Esophagus muscularis mucosa (tissue), 3 donors: ENCODE measurements at regions not wholly inside any gene's neighbourhood (a gene's known extent, or its start where the extent isn't known, plus 50 kb on each side); places are given as distances from the start of the nearest gene placed in this dataset.

Experiments
- CTCF ChIP-seq, 3 experiments: fragments of 200-600 bp in 2 of 3; fragments of 450-650 bp in 1 of 3; sonication (generic) in 2 of 3; IDR thresholded peaks; one replicate each; pipeline ENCODE4 v1.5.1; 2017 to 2019; ENCODE audit warnings: antibody characterized with exemption in 3 of 3, mild to moderate bottlenecking in 2 of 3, moderate library complexity in 1 of 3
- POLR2A ChIP-seq: fragments of 450-650 bp; IDR thresholded peaks from one replicate; pipeline ENCODE4 v1.6.1; 2017; ENCODE audit warnings: antibody characterized with exemption, moderate library complexity, mild to moderate bottlenecking, low read depth
- POLR2AphosphoS5 ChIP-seq, 2 donors: sonication (generic); formaldehyde crosslinking; IDR thresholded peaks; one replicate each; pipeline ENCODE4 v1.6.1; 2017; ENCODE audit warnings: antibody characterized with exemption in 2 of 2

GRCh38 chr11:122285070-122285988, 169.3 kb upstream of the BLID start:
- TF ChIP-seq POLR2A (no peak), CTCF (IDR thresholded peaks at IDR 0.05) (no peak), POLR2AphosphoS5 (IDR thresholded peaks at IDR 0.05) (no peak)
